NCI-H1048 (cell line): ENCODE measurements at regions not wholly inside any gene's neighbourhood (a gene's known extent, or its start where the extent isn't known, plus 50 kb on each side); places are given as distances from the start of the nearest gene placed in this dataset.

Experiments used
- DNase-seq: peaks from one replicate; lab custom pipeline; 2025; lab: John Stamatoyannopoulos, UW

DNA sequence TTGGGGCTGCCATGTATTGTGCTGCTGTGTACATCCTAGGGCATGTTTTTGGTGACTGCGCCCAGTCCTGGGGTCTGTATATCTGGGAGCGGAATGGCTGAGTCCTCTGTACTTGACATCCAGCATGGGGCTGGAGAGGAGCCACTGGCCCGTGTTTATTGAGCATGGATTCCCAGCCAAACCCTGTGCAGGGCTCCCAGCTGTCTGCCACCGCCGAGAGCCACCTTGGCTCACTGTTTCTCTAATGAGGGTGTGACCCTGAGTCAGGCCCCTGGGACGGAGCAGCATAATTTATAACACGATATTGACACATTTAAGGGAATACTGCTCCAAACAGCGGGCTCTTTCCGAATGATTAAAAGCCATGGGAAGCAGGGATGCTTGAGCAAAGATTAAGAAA lies 211.5 kb upstream of the PWP1 start:
- DNase-seq, result no peak

DNA sequence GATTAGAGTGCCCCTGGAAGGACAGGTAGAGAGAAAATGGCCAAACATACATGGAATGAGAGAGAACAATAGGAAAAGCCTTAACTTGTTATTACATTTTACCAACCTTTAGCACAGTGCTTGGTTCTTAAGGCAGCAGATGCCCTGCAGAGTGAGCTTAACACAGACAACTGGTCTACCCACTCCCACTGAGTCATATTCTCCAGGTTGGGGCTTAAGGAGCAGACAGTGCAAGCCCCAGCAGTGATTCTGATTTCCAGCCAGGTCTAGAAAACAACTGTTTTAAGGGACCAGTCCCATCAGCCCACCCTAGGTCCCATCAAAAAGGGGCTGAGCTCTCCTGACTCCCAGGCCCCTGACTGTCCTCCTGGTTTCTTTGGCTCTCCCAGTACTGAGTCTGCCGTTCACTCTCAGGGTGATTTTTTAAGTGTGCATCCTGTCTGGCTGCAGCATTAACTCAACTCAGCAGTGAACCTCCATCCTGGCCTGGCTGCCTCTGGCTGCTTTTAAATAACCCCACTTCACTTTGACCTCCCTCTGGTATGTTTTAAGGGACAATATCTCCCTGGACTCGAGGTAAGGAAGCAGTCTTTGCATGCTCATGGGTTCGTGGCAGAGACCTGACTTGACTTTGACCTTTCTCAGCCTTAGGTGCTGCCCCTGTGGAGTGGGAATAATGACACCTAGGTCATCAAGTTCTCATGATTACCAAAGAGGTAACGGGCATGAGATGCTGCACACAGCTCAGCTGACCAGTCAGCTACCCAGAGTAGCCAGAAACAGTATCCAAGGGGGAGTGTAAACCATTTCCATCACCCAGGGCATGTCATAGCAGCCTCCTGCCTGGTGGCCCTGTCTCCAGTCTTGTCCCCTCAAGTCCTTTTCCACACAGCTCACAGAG lies 210.7 kb upstream of the PWP1 start:
- DNase-seq, result no peak

DNA sequence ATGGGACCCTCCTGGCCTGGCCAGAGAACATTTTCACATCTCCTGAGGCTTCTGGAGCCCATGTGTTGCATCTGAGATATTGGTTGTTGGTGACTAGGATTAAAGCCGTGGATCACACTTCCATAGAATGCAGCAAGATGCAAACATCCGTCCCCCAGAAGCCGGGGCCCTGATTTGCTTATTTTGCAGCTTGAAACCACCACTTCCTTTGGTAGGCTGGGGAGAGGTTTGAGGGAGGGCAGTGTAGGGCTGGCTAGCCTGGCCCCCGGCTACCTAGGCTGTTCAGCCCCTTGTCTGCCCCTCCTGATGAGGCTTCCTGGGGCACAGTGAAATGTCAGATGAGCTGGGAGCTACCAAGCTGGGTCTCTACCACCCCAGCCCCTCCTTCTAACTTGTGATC lies 209.7 kb upstream of the PWP1 start:
- DNase-seq, result no peak

DNA sequence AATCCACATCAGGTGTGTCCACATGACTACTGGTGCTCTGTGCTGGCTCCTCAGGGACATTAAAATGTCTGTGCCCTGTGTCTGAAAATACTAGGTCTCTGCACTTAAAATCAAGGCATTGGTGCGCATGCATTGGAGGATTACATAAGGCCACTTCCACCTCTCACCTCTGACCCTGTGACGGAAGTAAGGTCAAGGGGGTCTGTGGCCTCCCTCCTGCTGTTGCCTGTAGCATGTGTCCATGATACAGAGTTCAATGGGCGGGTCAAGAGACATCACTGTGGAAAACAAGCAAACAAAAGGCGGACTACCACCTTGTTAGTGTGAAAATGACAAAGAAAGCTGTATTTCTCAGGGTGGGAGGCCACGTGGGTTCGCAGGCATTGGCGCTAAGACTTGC lies 208.6 kb upstream of the PWP1 start:
- no peak for DNase-seq

DNA sequence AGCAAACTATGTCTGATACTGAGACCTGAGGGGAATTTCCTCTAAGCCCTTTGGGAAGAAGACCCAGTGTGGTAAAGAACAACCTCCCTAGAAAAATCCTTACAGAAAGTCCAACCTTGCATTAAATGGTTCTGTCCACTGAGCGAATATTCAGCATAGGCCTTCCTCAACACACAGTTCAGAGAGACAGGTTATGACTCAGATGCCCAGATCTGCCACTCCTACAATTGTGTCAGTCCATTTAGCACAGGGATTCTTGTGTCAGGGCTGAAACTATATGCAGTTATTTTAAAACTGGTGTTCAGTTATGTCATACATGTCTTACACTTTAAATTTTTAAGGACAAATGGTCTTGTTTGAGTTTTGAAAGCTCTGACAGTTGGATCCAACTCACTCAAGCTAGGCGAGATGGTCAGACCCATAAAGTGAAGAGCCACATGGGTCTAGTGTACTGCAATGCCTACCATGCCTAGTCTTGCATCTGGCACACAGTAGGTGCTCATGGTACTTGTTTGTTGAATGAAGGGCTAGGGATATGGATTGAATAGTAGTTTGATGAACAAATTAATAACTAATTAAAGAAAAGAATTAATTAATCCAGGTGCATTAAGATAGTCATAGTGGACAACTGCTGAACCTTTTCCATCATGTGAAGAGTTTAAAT lies 207.5 kb upstream of the PWP1 start:
- DNase-seq, result no peak

DNA sequence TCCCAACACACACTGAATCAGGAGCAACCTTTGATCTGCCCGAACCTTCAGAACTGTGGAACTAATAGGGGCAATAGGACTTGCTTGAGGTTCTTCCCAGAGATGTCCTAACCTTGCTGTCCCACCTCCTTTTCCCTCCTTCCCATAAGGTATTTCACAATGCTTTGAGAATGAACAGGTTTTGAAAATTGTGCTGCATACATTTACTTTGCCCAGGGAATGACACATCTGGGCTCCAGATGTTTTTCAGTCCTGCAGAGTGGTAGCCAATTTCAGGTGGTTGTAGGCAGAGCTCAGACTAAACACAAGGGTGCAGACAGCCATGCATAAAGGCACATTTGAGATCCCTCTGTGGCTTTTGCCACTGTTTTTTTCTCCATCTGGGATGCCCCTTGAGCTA lies 206.7 kb upstream of the PWP1 start:
- DNase-seq, result no peak

DNA sequence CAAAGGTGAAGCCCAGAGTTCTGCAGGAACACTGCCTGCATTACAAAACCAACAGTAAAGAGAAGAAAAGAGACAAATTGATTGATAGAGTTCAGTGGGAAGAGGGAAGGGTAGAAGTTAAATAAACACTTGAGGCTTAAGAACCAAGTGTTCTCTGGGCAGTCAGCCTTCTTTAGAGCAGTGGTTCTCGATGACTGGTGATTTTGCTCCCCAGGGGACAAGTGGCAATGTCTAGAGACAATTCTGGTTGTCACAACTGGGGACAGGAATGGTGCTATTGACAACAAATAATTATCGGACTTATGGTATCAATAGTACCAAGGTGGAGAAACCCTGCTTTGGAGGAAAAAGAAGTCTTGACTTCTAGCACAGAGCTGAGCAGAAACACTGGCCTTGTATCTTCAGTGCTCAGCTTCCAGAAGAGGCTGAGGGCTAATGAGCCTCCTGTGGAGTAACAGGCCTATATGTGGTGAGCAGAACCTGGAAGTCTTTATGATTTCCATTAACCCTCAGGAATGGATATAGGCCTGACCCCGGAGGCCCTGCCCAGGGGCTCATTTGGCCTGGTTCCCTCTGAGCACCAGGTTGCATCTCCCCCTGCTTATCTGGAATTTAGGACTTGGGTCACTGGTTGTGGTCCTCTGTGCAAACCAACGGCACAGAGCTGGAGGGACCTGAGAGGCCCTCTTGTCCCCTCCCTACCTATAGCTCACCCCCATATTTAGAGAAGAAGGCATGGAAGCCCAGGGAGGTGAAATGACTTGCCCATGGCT lies 204.6 kb upstream of the PWP1 start:
- no peak for DNase-seq

DNA sequence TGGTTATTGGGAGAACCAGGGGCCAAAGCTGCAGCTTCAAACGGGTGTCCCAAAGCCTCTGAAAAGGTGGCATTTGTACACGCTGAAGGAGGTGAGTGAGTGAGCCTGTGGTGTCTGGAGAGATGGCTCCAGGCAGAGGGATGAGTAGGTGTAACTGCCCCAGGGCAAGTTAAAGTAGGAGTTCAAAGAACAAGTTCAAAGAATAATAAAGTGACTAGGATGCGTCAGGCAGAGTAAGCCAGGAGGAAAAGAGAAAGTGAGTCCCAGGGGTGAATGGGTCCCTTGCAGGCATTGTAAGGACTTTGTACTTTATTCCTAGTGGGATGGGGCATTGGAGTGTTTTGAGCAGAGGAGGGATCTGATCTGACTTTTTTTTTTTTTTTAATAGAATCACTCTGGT lies 201.4 kb upstream of the PWP1 start:
- DNase-seq, result no peak

DNA sequence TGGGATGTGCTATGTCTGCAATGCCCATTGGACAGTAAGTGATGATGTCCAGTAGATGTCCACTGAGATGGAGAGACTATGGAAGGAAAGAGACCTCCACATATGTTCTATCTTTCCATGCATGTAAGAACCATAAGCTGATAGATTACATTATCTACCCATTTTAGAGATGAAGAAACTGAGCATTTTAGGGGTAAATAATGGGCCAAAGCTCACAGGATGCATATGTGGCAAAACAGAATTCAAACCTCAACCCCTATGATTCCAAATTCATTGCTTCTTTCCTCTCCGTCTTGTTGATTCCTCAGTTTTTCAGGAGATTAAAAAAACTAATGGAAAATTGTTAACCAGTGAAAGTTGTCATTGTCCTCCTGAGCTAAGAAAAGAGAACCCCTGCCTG lies 200.7 kb upstream of the PWP1 start:
- DNase-seq, result no peak

DNA sequence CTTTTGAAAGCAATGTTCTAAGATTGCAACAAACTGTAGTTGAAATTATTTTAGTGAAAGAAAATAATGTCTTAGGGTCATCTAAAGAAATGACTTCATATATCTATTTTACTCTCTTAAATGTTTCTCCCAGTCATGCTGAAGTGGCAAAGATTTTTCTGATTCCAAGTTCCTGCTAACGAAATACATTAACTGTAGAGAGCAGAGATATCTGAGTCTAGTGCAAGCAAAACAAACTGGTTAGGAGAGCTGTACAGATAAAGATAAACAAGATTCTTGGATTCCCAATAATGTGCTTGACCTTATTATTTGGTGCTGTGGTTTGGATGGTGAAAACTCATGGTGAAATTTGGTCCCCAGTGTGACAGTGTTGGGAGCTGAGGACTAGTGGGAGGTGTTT lies 199.9 kb upstream of the PWP1 start:
- no peak for DNase-seq

DNA sequence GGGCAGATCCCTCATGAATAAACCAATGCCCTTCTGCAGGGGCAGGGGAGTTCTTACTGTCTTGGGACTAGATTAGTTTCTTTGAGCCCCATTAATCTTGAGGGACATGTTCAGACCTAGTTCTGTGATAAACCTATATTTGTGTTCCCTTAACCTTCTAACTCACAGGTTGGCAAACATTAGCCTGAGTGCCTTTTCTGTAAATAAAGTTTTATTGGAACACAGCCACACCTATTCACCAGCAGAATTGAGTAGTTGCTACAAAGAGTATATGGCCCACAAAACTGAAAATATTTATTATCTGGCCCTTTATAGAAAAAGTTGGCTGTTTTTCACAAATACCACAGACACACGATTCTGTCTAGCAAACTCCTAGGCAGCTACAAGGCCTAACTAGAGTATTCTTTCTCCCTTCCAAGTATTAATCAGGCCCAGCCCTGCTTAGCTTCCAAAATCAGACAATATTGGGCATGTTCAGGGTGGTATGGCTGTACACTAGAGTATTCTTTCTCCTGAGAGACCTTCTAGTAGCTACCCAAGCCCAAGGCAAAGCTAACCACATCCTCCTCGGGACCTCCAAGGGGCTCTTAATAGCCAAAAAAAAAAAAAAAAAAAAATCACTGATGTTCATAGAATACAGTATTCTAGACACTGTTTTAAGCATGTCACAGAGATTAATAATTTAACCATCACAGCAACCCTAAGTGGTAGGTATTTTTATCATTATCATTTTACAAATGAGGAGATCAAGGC lies 199.3 kb upstream of the PWP1 start:
- DNase-seq, result no peak

DNA sequence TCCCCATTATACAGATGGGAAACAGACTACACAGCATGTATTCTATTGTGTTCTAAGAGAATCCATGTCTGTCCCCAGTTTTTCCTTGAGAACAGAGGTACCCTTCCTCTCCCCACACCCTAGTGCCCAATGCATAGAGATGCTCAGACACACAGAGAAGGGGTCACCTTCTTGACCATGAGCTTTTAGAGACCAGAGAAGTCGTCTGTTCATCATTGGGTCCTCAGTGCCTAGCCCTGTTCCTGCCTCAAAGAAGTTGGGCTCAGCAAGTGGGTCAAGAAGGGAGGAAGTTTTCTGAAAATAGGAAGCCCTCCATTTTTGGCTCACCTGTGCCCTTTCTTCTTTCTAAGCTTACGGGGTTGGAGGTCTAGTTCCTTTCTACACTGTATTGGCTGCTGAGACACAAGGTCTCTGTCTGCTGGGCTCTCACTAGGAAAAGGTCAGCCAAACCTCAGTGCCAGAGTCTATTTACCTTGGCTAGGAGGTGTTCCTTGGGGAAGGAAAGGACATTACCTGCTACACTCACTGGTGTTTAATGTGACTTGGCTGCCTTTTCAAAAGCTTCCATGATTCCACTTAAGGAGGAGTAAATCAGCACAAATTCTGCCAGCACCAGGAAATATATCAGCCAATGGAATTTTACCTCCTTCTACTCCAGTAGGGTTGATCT lies 198.5 kb upstream of the PWP1 start:
- DNase-seq, result no peak

DNA sequence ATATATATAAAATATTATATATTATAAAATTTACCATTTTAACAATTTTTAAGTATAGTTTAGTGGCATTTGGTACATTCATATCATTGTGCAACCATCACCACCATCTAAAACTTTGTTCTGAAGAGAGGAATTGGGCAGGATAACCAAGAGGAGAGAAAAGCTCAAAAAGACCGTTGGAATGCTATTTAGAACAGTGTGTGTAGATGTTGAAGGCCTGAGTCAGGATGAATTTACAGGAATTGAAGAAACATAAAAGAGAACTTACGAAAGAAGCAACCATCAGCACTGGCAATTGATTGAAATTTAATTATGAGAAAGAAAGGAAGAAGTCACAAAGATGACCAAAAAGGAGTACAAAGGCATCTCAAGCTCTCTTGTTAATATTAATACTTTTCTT lies 196.9 kb upstream of the PWP1 start:
- DNase-seq, result no peak

DNA sequence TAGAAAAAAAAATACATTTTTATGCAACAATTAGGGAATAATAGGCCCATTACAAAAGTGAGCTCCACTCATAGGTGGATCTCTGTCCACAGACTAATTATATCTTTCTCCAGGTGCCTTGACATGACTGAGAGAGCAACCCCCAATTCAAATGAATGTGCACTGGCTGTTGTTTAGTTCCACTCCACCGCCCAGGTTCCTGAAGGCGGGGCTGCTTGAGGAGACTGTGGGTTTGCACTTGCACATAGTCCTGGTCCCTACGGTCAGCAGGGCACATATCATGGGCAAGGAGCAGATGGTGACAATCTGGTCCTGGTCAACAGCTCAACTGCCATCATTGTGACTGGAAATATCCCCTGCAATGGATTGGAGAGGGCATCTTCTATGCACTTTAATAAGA lies 195.6 kb upstream of the PWP1 start:
- no peak for DNase-seq

DNA sequence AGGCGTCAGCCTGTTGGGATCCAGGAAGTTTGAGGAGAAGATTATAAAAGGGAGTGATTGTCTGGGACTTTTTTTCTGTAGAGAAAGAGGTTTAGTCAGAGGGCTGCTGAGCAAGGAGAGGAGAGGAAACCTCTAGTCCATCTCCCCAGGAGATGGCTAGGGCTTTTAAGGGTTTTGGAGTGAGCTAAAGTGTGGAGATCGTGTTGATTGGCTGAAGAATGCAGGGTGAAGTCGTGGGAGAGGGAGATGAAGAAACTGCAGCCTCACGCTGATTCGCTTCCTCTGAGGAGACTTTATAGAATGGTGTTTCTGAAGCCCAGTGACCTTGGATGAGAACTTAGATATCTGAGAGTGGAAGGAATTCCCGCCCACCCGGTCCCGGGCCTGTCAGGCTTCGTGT lies 193.7 kb upstream of the PWP1 start:
- no peak for DNase-seq

DNA sequence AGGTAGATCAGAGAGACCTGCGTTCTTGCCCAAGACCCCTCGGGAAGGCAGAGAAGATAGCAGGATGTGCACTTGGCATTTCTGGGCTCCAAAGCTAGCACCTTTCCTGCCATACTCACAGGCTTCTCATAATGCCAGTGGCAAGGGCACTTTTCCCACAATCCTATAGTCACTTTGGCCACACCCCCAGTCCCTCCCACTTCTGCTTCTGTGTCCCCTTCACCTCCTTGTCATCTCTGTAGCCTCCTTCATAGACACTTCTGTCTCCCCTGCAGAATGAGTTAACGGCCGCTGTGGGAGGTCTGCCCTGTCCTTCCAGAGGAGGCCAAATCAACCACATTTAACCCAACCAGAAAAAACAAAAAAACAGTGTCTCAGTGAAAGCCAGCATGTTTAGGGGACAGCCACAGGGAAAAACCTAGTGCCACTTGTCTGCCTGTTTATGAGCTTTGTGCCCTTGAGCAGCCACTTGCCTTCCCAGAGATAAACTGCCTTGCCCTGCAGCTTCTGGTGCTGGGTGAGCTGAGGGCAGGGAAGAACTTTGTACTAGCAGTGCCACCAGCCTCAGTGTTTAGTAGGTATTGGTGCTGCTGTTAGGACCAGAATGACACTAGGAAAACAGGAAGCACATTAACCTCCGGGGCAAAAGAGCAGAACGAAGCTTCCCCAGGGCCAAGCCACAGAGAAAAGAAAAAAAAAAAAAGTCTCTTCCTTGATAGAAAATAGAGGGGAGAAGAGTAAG lies 193.0 kb upstream of the PWP1 start:
- DNase-seq, result no peak

DNA sequence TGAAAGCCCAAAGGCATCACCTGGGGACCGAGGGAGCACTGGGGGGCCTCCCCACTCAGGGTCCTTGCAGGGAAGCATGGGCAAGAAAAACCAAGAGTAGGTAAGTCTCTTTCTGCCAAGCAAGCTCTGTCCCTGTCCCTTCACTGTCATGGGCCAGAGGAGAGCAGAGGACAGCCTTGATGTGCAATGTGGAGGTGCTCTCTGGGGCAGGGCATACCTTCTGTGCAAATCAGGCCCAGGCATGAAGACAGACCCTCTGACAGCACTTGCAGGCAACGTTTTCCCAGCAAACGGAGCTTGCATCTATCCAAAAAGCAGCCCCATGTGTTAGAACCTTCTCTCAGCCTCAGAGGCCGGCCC lies 192.5 kb upstream of the PWP1 start:
- no peak for DNase-seq

DNA sequence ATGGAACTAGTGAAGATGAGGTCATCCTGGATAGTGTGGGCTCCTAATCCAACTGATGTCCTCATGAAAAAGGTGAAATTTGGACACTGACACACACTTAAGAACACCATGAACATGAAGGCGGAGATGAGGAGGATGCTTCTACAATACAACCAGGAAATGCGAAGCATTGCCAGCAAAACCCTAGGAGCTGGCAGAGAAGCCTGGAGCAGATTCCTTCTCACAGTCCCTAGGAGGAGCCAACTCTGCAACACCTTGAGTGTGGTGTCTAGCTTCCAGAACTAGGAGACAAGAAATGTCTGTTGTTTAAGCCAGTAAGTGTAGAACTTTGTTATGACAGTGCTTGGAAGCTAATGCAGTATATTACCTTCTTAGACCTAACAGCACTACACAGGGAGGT lies 191.9 kb upstream of the PWP1 start:
- no peak for DNase-seq

DNA sequence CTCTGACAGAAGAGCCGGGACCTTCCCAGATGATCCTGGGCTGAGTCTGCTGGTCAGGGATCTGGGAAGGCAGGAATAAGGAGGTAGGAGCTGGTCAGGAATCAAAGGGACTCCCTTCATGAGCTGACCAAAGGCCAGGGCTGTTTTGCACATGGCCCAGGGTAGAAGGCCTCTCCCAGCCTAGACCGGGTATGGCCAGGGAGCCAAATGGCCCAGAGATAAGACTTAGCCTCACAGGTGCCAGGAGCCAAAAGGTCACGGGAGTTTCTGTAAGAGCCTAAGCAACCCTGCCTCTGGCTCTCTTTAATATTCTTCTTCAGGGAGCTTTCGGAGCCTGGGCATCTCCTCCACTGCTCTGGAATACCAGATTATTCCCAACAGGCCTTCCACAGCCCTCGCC lies 191.3 kb upstream of the PWP1 start:
- DNase-seq, result no peak

DNA sequence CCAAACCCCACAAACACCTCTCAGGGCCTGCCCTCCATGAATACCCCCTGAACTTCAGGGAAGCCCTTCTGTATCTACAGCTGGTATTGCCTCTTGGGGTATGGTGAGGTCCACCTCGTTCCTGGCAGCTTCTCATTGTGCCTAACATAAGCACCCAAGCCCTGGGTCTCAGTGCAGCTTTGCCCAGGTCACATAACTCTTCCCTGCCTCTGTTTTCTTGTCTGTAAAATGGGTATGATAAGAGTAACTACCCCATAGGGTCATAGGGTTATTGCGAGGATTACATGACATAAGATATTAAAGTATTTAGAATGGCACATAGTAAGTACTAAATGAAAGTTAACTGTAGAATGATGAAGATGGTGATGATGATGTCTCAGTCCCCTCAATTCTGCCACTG lies 190.0 kb upstream of the PWP1 start:
- no peak for DNase-seq

DNA sequence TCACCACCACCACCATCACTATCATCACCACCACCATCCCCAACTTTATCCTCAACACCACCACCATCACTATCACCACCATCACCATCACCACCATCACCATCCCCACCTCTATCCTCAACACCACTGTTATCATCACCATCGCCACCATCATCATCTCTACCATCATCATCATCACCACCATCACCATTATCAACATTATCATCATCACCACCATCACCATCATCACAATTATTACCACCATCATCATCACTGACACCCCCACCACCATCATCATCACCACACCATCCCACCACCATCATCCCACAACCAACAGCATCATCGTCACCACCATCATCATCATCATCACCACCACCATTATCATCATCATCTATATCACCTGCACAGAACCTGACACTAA lies 188.4 kb upstream of the PWP1 start:
- no peak for DNase-seq
